Right atrium auricular region (tissue), 2 donors: ENCODE measurements at regions not wholly inside any gene's neighbourhood (a gene's known extent, or its start where the extent isn't known, plus 50 kb on each side); places are given as distances from the start of the nearest gene placed in this dataset.

ENCODE experiments used
- DNase-seq: peaks from one replicate; pipeline ENCODE4 v3.0.0-alpha.2; 2019; ENCODE audit warnings: low spot score
- H3K27ac ChIP-seq, 2 donors: fragments of 200-600 bp; sonication (generic); 1 replicate in 1 of 2; 2 replicates in 1 of 2; pipeline ENCODE4 v1.5.1; 2016 to 2019
- H3K27me3 ChIP-seq, 2 donors: fragments of 200-600 bp; sonication (generic); one replicate each; pipeline versions ENCODE4 v1.5.1 to v1.6.0; 2017 to 2019
- H3K36me3 ChIP-seq: fragments of 200-600 bp; sonication (generic); one replicate; pipeline ENCODE4 v1.5.1; 2016
- H3K4me1 ChIP-seq, 2 donors: fragments of 200-600 bp; sonication (generic); one replicate each; pipeline versions ENCODE4 v1.5.1 to v1.6.0; 2017 to 2019
- H3K4me3 ChIP-seq, 2 donors: fragments of 200-600 bp; sonication (generic); 1 replicate in 1 of 2; 2 replicates in 1 of 2; pipeline ENCODE4 v1.5.1; 2017 to 2019; ENCODE audit warnings: mild to moderate bottlenecking in 1 of 2, moderate library complexity in 1 of 2
- H3K9me3 ChIP-seq, 2 donors: fragments of 200-600 bp; sonication (generic); one replicate each; pipeline ENCODE4 v1.5.1; 2019
- TF ChIP-seq, protein P1 (sequence below), 2 donors: fragments of 200-600 bp; sonication (generic); IDR thresholded peaks; one replicate each; pipeline ENCODE4 v1.5.1; 2019; ENCODE audit warnings: antibody characterized with exemption in 2 of 2

GRCh38 chr10:130560116-130560515 is 423.9 kb downstream of the GLRX3 start:
- H3K27me3 ChIP-seq: no peaks in the 10 kb centered on the region
- H3K36me3 ChIP-seq: no peaks in the 10 kb centered on the region
- peak; percentile 40 for DNase-seq
- H3K9me3 ChIP-seq: no peaks in the 10 kb centered on the region
- H3K4me1 ChIP-seq: no peaks in the 10 kb centered on the region
- H3K4me3 ChIP-seq: no peak overlapping the region
- H3K27ac ChIP-seq: no peak overlapping the region
- TF ChIP-seq, protein P1, sequence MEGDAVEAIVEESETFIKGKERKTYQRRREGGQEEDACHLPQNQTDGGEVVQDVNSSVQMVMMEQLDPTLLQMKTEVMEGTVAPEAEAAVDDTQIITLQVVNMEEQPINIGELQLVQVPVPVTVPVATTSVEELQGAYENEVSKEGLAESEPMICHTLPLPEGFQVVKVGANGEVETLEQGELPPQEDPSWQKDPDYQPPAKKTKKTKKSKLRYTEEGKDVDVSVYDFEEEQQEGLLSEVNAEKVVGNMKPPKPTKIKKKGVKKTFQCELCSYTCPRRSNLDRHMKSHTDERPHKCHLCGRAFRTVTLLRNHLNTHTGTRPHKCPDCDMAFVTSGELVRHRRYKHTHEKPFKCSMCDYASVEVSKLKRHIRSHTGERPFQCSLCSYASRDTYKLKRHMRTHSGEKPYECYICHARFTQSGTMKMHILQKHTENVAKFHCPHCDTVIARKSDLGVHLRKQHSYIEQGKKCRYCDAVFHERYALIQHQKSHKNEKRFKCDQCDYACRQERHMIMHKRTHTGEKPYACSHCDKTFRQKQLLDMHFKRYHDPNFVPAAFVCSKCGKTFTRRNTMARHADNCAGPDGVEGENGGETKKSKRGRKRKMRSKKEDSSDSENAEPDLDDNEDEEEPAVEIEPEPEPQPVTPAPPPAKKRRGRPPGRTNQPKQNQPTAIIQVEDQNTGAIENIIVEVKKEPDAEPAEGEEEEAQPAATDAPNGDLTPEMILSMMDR (IDR thresholded peaks at IDR 0.05): no peak

- H3K27ac ChIP-seq: no peak overlapping the region
- H3K27me3 ChIP-seq: no peaks in the 10 kb centered on the region
- H3K4me3 ChIP-seq: no peak overlapping the region
- no peak for DNase-seq
- TF ChIP-seq, protein P1 (IDR thresholded peaks at IDR 0.05): no peak
- H3K36me3 ChIP-seq: no peaks in the 10 kb centered on the region
- no peaks in the 10 kb centered on the region for H3K4me1 ChIP-seq
- H3K9me3 ChIP-seq: no peaks in the 10 kb centered on the region
These were observed 424.4 kb downstream of the GLRX3 start for GRCh38 chr10:130560573-130560972.

- H3K4me3 ChIP-seq: no peak overlapping the region
- no peaks in the 10 kb centered on the region for H3K9me3 ChIP-seq
- H3K36me3 ChIP-seq: no peaks in the 10 kb centered on the region
- no peaks in the 10 kb centered on the region for H3K27me3 ChIP-seq
- TF ChIP-seq, protein P1 (IDR thresholded peaks at IDR 0.05): no peak
- DNase-seq: no peak
- H3K4me1 ChIP-seq: no peaks in the 10 kb centered on the region
- H3K27ac ChIP-seq: no peak overlapping the region
These were observed 425.5 kb downstream of the GLRX3 start for GRCh38 chr10:130561681-130562080.

DNA sequence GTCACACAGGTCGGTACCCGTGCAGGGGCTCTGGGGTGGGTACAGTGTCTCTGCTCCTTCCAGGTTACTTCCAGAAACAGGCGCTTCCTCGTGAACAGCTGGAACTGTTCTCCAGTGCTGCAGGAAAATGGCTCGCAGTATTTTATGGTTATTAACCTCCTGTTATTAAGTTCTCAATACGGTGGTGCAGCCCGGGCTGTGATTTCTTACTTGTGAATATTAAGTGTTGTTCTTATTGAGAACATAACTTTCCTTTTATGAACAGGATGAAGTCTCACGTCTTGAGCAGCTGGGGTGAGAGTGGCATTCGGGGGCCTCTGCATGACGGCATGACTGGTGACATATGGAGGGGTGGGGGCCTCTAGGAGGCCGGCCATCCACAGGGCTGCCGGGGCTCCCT is 430.8 kb downstream of the GLRX3 start:
- TF ChIP-seq, protein P1 (IDR thresholded peaks at IDR 0.05): no peak
- Histone ChIP-seq H3K4me3 (no peak overlapping the region), H3K9me3 (no peaks in the 10 kb centered on the region), H3K36me3 (no peaks in the 10 kb centered on the region), H3K27me3 (no peaks in the 10 kb centered on the region), H3K27ac (no peak overlapping the region), H3K4me1 (no peaks in the 10 kb centered on the region)
- DNase-seq: no peak

DNA sequence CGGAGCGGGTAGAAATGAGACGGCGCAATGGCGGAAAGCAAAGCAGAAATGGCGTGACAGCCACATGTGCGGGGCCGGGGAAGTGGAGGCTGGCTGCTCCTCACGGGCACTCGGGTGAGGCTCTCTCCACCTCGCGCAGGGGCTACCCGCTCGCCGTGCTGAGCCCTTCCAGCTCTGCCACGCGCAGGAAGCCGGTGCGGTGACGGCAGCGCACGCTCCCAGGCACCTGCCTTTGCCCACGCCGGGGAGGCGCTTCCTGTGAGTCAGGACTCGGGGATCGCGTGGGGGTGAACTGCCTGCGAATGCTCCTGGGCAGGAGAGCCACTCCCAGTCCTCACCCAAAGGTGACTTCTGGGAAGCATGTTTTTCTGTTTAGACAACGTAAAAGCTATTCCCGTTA is 431.2 kb downstream of the GLRX3 start:
- H3K4me3 ChIP-seq: no peak overlapping the region
- TF ChIP-seq, protein P1 (IDR thresholded peaks at IDR 0.05): no peak

GRCh38 chr10:130568246-130568645 is 432.1 kb downstream of the GLRX3 start:
- no peaks in the 10 kb centered on the region for H3K36me3 ChIP-seq
- no peaks in the 10 kb centered on the region for H3K9me3 ChIP-seq
- TF ChIP-seq, protein P1 (IDR thresholded peaks at IDR 0.05): no peak
- H3K27me3 ChIP-seq: no peaks in the 10 kb centered on the region
- no peak for DNase-seq
- no peak overlapping the region for H3K4me3 ChIP-seq
- H3K27ac ChIP-seq: no peak overlapping the region
- no peaks in the 10 kb centered on the region for H3K4me1 ChIP-seq

More for the DNA sequence above, 431.2 kb downstream of the GLRX3 start:
- no peak overlapping the region for H3K27ac ChIP-seq
- H3K36me3 ChIP-seq: no peaks in the 10 kb centered on the region
- DNase-seq: no peak
- H3K9me3 ChIP-seq: no peaks in the 10 kb centered on the region
- no peaks in the 10 kb centered on the region for H3K4me1 ChIP-seq
- H3K27me3 ChIP-seq: no peaks in the 10 kb centered on the region
